ENCODE measurements at regions not wholly inside any gene's neighbourhood (a gene's known extent, or its start where the extent isn't known, plus 50 kb on each side); places are given as distances from the start of the nearest gene placed in this dataset.

- no peak overlapping the region for H3K4me3 ChIP-seq (ENCODE audit: low read depth, low read length)
- no peak for TF ChIP-seq POLR2A (IDR thresholded peaks at IDR 0.05; ENCODE audit: extremely low read depth, insufficient read length)
- TF ChIP-seq, protein P1, sequence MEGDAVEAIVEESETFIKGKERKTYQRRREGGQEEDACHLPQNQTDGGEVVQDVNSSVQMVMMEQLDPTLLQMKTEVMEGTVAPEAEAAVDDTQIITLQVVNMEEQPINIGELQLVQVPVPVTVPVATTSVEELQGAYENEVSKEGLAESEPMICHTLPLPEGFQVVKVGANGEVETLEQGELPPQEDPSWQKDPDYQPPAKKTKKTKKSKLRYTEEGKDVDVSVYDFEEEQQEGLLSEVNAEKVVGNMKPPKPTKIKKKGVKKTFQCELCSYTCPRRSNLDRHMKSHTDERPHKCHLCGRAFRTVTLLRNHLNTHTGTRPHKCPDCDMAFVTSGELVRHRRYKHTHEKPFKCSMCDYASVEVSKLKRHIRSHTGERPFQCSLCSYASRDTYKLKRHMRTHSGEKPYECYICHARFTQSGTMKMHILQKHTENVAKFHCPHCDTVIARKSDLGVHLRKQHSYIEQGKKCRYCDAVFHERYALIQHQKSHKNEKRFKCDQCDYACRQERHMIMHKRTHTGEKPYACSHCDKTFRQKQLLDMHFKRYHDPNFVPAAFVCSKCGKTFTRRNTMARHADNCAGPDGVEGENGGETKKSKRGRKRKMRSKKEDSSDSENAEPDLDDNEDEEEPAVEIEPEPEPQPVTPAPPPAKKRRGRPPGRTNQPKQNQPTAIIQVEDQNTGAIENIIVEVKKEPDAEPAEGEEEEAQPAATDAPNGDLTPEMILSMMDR (IDR thresholded peaks at IDR 0.05; ENCODE audit: low read depth, low read length), result no peak
- no peak for TF ChIP-seq MYC (IDR thresholded peaks at IDR 0.05; ENCODE audit: low read depth, low read length)
- no peak for TF ChIP-seq MAX (IDR thresholded peaks at IDR 0.05; ENCODE audit: low read depth, low read length)
Observed at GRCh38 chr5:167352801-167353200, 938.6 kb upstream of the WWC1 start.

GRCh38 chr5:167355346-167355745 is 936.1 kb upstream of the WWC1 start:
- H3K4me3 ChIP-seq (ENCODE audit: low read depth, low read length), result no peak overlapping the region
- TF ChIP-seq, protein P1 (IDR thresholded peaks at IDR 0.05; ENCODE audit: low read depth, low read length), result no peak
- TF ChIP-seq POLR2A (IDR thresholded peaks at IDR 0.05; ENCODE audit: extremely low read depth, insufficient read length), result no peak
- TF ChIP-seq MYC (IDR thresholded peaks at IDR 0.05; ENCODE audit: low read depth, low read length), result no peak
- TF ChIP-seq MAX (IDR thresholded peaks at IDR 0.05; ENCODE audit: low read depth, low read length), result no peak
- DNase-seq (ENCODE audit: low read depth), result no peak

More at GRCh38 chr5:167352801-167353200, 938.6 kb upstream of the WWC1 start:
- no peak for DNase-seq (ENCODE audit: low read depth)

DNA sequence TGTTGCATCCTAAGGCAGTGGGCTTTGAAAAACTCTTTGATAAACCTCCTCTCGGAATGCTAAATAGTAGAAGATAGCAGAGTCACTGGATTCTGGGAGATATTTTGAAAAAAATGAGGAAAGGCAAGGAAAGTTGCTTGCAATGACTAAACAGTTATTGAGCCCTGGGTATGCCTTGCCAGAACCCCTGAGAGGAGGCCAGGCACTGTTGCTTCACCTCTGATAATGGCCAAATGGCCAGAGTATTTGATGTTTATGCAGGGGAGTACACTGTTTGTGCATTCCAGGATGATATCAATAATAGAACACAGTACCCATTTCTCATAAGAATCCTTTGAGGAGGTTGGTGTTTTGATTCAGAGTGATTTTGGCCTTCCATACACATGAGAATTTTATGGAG is 935.1 kb upstream of the WWC1 start:
- H3K4me3 ChIP-seq (ENCODE audit: low read depth, low read length), result no peak overlapping the region
- no peak for TF ChIP-seq MYC (IDR thresholded peaks at IDR 0.05; ENCODE audit: low read depth, low read length)
- TF ChIP-seq, protein P1 (IDR thresholded peaks at IDR 0.05; ENCODE audit: low read depth, low read length), result no peak
- DNase-seq (ENCODE audit: low read depth), result no peak

- no peak for DNase-seq (ENCODE audit: low read depth)
- H3K4me3 ChIP-seq (ENCODE audit: low read depth, low read length), result no peak overlapping the region
- TF ChIP-seq, protein P1 (IDR thresholded peaks at IDR 0.05; ENCODE audit: low read depth, low read length), result no peak
- TF ChIP-seq MAX (IDR thresholded peaks at IDR 0.05; ENCODE audit: low read depth, low read length), result no peak
- no peak for TF ChIP-seq POLR2A (IDR thresholded peaks at IDR 0.05; ENCODE audit: extremely low read depth, insufficient read length)
- no peak for TF ChIP-seq MYC (IDR thresholded peaks at IDR 0.05; ENCODE audit: low read depth, low read length)
Observed at GRCh38 chr5:167358868-167359492, 932.5 kb upstream of the WWC1 start.

GRCh38 chr5:167361795-167362194 is 929.6 kb upstream of the WWC1 start:
- DNase-seq (ENCODE audit: low read depth), result no peak
- TF ChIP-seq, protein P1 (IDR thresholded peaks at IDR 0.05; ENCODE audit: low read depth, low read length), result no peak
- TF ChIP-seq MYC (IDR thresholded peaks at IDR 0.05; ENCODE audit: low read depth, low read length), result no peak
- TF ChIP-seq MAX (IDR thresholded peaks at IDR 0.05; ENCODE audit: low read depth, low read length), result no peak
- TF ChIP-seq POLR2A (IDR thresholded peaks at IDR 0.05; ENCODE audit: extremely low read depth, insufficient read length), result no peak
- no peak overlapping the region for H3K4me3 ChIP-seq (ENCODE audit: low read depth, low read length)

GRCh38 chr5:167363065-167363464 is 928.4 kb upstream of the WWC1 start:
- no peak for DNase-seq (ENCODE audit: low read depth)
- no peak overlapping the region for H3K4me3 ChIP-seq (ENCODE audit: low read depth, low read length)
- no peak for TF ChIP-seq MAX (IDR thresholded peaks at IDR 0.05; ENCODE audit: low read depth, low read length)
- TF ChIP-seq POLR2A (IDR thresholded peaks at IDR 0.05; ENCODE audit: extremely low read depth, insufficient read length), result no peak
- TF ChIP-seq MYC (IDR thresholded peaks at IDR 0.05; ENCODE audit: low read depth, low read length), result no peak
- TF ChIP-seq, protein P1 (IDR thresholded peaks at IDR 0.05; ENCODE audit: low read depth, low read length), result no peak

Measured in NB4 (cell line).